ENCODE measurements at regions not wholly inside any gene's neighbourhood (a gene's known extent, or its start where the extent isn't known, plus 50 kb on each side); places are given as distances from the start of the nearest gene placed in this dataset.

DNA sequence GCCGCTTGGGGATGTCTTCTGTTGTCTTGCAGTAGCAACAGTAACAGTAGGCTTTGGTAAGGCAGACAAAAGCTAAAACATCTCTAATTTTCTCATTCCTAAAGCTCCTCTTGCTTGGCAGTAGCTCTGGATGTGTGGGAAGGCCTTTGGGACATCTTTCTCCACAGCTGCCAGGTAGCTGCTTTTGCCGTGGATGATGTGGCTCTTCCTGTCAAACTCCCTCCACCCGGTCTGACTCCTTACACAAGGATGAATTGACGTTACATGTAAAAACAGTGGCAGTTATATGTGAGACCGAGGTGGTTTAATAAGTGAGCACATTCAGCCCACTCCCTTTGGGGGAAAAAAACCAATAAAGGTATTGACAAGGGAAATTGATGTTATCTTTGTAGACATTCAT is 309.1 kb downstream of the TUSC7 start:
- no peaks in the 10 kb centered on the region for H3K9me3 ChIP-seq (ENCODE audit: control insufficient read depth in 4 of 4, insufficient read depth in 3 of 4, low read length in 3 of 4)
- 43 to 48% methylated on average over 5 of the region's 5 CpGs for WGBS, 2 donors
- DNase-seq: no peak
- no peak overlapping the region for H3K27ac ChIP-seq (ENCODE audit: low read depth in 1 of 2, low read length in 1 of 2)
- H3K9ac ChIP-seq (ENCODE audit: insufficient read depth in 1 of 2, low read length in 2 of 2): no peak overlapping the region
- no peak overlapping the region for H3K4me3 ChIP-seq
- TF ChIP-seq, protein P1, sequence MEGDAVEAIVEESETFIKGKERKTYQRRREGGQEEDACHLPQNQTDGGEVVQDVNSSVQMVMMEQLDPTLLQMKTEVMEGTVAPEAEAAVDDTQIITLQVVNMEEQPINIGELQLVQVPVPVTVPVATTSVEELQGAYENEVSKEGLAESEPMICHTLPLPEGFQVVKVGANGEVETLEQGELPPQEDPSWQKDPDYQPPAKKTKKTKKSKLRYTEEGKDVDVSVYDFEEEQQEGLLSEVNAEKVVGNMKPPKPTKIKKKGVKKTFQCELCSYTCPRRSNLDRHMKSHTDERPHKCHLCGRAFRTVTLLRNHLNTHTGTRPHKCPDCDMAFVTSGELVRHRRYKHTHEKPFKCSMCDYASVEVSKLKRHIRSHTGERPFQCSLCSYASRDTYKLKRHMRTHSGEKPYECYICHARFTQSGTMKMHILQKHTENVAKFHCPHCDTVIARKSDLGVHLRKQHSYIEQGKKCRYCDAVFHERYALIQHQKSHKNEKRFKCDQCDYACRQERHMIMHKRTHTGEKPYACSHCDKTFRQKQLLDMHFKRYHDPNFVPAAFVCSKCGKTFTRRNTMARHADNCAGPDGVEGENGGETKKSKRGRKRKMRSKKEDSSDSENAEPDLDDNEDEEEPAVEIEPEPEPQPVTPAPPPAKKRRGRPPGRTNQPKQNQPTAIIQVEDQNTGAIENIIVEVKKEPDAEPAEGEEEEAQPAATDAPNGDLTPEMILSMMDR (IDR thresholded peaks at IDR 0.05; ENCODE audit: control extremely low read depth, extremely low read depth): no peak
- H3K36me3 ChIP-seq (ENCODE audit: control insufficient read depth in 4 of 4, insufficient read depth in 4 of 4, low read length in 4 of 4): no peaks in the 10 kb centered on the region
- H3K4me1 ChIP-seq (ENCODE audit: control insufficient read depth in 5 of 5, insufficient read depth in 5 of 5, low read length in 5 of 5): no peaks in the 10 kb centered on the region
- H3K27me3 ChIP-seq (ENCODE audit: control insufficient read depth in 3 of 3, insufficient read depth in 3 of 3, low read length in 2 of 3): no peaks in the 10 kb centered on the region
- no peak for ATAC-seq (ENCODE audit: insufficient read depth, low FRiP score)

DNA sequence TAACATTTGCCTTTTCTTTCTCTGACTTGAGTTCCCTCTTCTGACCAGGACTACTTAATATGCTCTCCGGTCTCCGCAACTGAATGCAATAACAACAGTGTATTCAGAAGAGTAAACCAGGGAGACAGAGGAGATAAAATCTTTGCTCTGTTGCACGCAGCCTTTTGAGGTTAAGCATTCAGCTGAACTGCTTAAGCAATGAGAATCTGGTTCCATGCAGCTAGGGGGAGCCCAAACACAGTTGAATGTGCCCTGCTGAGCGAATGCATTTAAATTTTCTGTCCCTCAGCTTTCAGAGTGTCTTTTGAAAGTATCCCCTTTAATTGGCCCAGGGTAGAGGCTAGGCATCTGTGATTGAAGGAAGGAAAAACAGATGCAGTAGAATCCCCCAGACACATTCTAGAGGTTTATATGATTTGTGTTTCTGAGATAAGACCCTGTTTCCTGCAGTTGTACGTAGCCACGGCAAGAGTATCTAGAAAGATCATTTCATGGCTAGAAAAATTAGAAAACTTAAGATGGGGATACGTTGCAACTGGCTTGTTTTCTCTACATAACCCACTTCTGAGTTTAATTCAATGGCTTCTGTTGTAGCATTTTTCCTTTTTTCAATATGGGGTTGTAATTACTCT is 309.6 kb downstream of the TUSC7 start:
- Histone ChIP-seq H3K27me3 (ENCODE audit: control insufficient read depth in 3 of 3, insufficient read depth in 3 of 3, low read length in 2 of 3) (no peaks in the 10 kb centered on the region), H3K9me3 (ENCODE audit: control insufficient read depth in 4 of 4, insufficient read depth in 3 of 4, low read length in 3 of 4) (no peaks in the 10 kb centered on the region), H3K4me1 (ENCODE audit: control insufficient read depth in 5 of 5, insufficient read depth in 5 of 5, low read length in 5 of 5) (no peaks in the 10 kb centered on the region), H3K27ac (ENCODE audit: low read depth in 1 of 2, low read length in 1 of 2) (no peak overlapping the region), H3K4me3 (no peak overlapping the region), H3K9ac (ENCODE audit: insufficient read depth in 1 of 2, low read length in 2 of 2) (peak overlapping the region in 1 of 2 donors; percentile 46), H3K36me3 (ENCODE audit: control insufficient read depth in 4 of 4, insufficient read depth in 4 of 4, low read length in 4 of 4) (no peaks in the 10 kb centered on the region)
- TF ChIP-seq, protein P1 (IDR thresholded peaks at IDR 0.05; ENCODE audit: control extremely low read depth, extremely low read depth): peak; percentile 44
- 11 to 12% methylated on average over 7 of the region's 7 CpGs for WGBS, 2 donors
- ATAC-seq (ENCODE audit: insufficient read depth, low FRiP score) (peak; percentile 56), DNase-seq (peak; percentile 78 to 90 (median 83))

DNA sequence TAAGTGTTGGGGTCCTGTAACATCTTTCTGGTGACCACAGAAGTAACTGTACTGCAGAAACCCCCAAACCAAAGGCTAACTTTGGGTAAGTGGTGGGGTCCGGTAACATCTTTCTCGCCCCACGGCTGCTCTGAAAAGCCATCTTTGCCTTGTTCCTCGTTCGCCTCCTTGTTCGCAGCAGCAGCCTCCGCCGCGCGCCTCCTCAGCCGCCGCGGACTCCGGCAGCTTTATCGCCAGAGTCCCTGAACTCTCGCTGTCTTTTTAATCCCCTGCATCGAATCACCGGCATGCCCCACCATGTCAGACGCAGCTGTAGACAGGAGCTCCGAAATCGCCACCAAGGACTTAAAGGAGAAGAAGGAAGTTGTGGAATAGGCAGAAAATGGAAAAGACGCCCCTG is 316.8 kb downstream of the TUSC7 start:
- no peak for ATAC-seq (ENCODE audit: insufficient read depth, low FRiP score)

More for the DNA sequence above, 316.8 kb downstream of the TUSC7 start:
- TF ChIP-seq, protein P1 (IDR thresholded peaks at IDR 0.05; ENCODE audit: control extremely low read depth, extremely low read depth): no peak
- Histone ChIP-seq H3K27me3 (ENCODE audit: control insufficient read depth in 3 of 3, insufficient read depth in 3 of 3, low read length in 2 of 3) (no peaks in the 10 kb centered on the region), H3K36me3 (ENCODE audit: control insufficient read depth in 4 of 4, insufficient read depth in 4 of 4, low read length in 4 of 4) (no peaks in the 10 kb centered on the region), H3K9ac (ENCODE audit: insufficient read depth in 1 of 2, low read length in 2 of 2) (no peak overlapping the region), H3K4me1 (ENCODE audit: control insufficient read depth in 5 of 5, insufficient read depth in 5 of 5, low read length in 5 of 5) (no peaks in the 10 kb centered on the region), H3K27ac (ENCODE audit: low read depth in 1 of 2, low read length in 1 of 2) (no peak overlapping the region), H3K4me3 (no peak overlapping the region), H3K9me3 (ENCODE audit: control insufficient read depth in 4 of 4, insufficient read depth in 3 of 4, low read length in 3 of 4) (peaks cover 0 to 3% (median 0%) of the 10 kb centered on the region in 4 donors)
- WGBS, 2 donors: 93 to 98% methylated on average over 22 of the region's 22 CpGs
- DNase-seq: no peak
